ENCODE measurements at regions not wholly inside any gene's neighbourhood (a gene's known extent, or its start where the extent isn't known, plus 50 kb on each side); places are given as distances from the start of the nearest gene placed in this dataset.

GRCh38 chr3:188955919-188956318, 215.9 kb upstream of the TPRG1 start (continued):
- TF ChIP-seq HDAC2 (IDR thresholded peaks at IDR 0.05; ENCODE audit: borderline replicate concordance in 1 of 2, low read depth in 2 of 2, low read length in 2 of 2) (no peak), SP1 (IDR thresholded peaks at IDR 0.05; ENCODE audit: low read depth, low read length) (no peak), CBX5 (IDR thresholded peaks at IDR 0.05; ENCODE audit: low read depth, low read length) (no peak), ASH2L (IDR thresholded peaks at IDR 0.05; ENCODE audit: low read length) (no peak), BRCA1 (IDR thresholded peaks at IDR 0.05; ENCODE audit: low read depth, low read length) (no peak)
- TF ChIP-seq, protein P1, sequence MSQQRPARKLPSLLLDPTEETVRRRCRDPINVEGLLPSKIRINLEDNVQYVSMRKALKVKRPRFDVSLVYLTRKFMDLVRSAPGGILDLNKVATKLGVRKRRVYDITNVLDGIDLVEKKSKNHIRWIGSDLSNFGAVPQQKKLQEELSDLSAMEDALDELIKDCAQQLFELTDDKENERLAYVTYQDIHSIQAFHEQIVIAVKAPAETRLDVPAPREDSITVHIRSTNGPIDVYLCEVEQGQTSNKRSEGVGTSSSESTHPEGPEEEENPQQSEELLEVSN (IDR thresholded peaks at IDR 0.05), result no peak
